ENCODE measurements at regions not wholly inside any gene's neighbourhood (a gene's known extent, or its start where the extent isn't known, plus 50 kb on each side); places are given as distances from the start of the nearest gene placed in this dataset.
"Not testable (repeated sequence)": the region's sequence is repeated elsewhere in the genome, so short reads cannot be mapped to it uniquely, and the experiment has no call there.

- Mint-ChIP-seq H3K27me3 (ENCODE audit: low read depth) (no peaks in the 10 kb centered on the region), H3K9me3 (peaks cover 5% of the 10 kb centered on the region), H3K36me3 (ENCODE audit: low read depth) (no peaks in the 10 kb centered on the region), H3K4me1 (ENCODE audit: low read depth) (no peaks in the 10 kb centered on the region), H3K4me3 (no peak overlapping the region), H3K27ac (no peak overlapping the region)
Observed at GRCh38 chr1:80369780-80370179, 1363.2 kb upstream of the ADGRL4 start.

- no peak overlapping the region for H3K27ac Mint-ChIP-seq
- no peaks in the 10 kb centered on the region for H3K4me1 Mint-ChIP-seq (ENCODE audit: low read depth)
- no peaks in the 10 kb centered on the region for H3K36me3 Mint-ChIP-seq (ENCODE audit: low read depth)
- no peak overlapping the region for H3K4me3 Mint-ChIP-seq
- peaks cover 5% of the 10 kb centered on the region for H3K9me3 Mint-ChIP-seq
- H3K27me3 Mint-ChIP-seq (ENCODE audit: low read depth): no peaks in the 10 kb centered on the region
Observed at GRCh38 chr1:80367058-80367457, 1360.5 kb upstream of the ADGRL4 start.

GRCh38 chr1:80365359-80366021 is 1359.0 kb upstream of the ADGRL4 start:
- Mint-ChIP-seq H3K9me3 (peaks cover 12% of the 10 kb centered on the region), H3K4me1 (ENCODE audit: low read depth) (no peaks in the 10 kb centered on the region), H3K27me3 (ENCODE audit: low read depth) (no peaks in the 10 kb centered on the region), H3K36me3 (ENCODE audit: low read depth) (no peaks in the 10 kb centered on the region), H3K4me3 (no peak overlapping the region), H3K27ac (no peak overlapping the region)

GRCh38 chr1:80363689-80364475 is 1357.4 kb upstream of the ADGRL4 start:
- no peaks in the 10 kb centered on the region for H3K4me1 Mint-ChIP-seq (ENCODE audit: low read depth)
- no peak overlapping the region for H3K27ac Mint-ChIP-seq
- H3K4me3 Mint-ChIP-seq: no peak overlapping the region
- H3K27me3 Mint-ChIP-seq (ENCODE audit: low read depth): no peaks in the 10 kb centered on the region
- peaks cover 12% of the 10 kb centered on the region for H3K9me3 Mint-ChIP-seq
- H3K36me3 Mint-ChIP-seq (ENCODE audit: low read depth): no peaks in the 10 kb centered on the region

DNA sequence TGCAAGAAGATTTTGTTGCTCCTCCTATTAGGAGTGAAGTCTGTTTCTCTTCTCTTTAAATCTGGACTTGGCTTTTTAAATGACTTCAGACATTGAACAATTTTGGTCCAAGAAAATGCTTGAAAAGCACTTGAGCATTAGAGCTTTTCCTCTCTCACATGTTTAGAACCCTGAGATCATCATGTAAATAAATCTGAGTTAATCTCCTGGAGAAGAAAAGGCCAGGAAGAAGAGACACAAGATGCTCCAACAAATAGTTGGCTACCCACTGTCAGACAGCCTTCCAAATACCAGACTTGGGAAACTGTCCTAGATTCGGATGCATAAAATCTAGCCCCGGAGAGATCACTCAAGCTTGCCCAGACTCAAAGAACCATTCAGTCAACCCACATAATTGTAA is 1353.1 kb upstream of the ADGRL4 start:
- no peak overlapping the region for H3K27ac Mint-ChIP-seq
- no peaks in the 10 kb centered on the region for H3K27me3 Mint-ChIP-seq (ENCODE audit: low read depth)
- peaks cover 6% of the 10 kb centered on the region for H3K9me3 Mint-ChIP-seq
- H3K4me3 Mint-ChIP-seq: no peak overlapping the region
- H3K36me3 Mint-ChIP-seq (ENCODE audit: low read depth): no peaks in the 10 kb centered on the region
- no peaks in the 10 kb centered on the region for H3K4me1 Mint-ChIP-seq (ENCODE audit: low read depth)

DNA sequence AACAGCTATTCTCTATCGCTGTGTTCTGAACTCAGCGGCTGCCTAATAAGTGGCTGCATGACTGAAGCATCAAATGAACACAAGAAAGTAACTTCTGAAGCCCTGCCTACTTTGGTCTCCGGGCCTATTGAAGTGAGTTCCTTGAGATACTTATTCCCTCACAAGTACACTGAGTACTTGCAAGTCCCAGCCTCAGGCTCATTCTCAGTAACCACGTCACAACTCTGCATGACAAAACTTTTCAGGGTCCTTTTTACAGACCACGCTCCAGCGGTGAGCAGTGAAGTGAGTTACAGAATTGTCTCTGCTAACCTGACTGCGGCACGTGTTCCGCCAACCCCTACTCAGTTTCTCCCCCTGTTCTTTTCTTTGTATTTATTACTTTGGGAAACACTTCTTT is 1342.7 kb upstream of the ADGRL4 start:
- no peaks in the 10 kb centered on the region for H3K4me1 Mint-ChIP-seq (ENCODE audit: low read depth)
- H3K4me3 Mint-ChIP-seq: no peak overlapping the region
- H3K36me3 Mint-ChIP-seq (ENCODE audit: low read depth): no peaks in the 10 kb centered on the region
- H3K27ac Mint-ChIP-seq: no peak overlapping the region
- H3K27me3 Mint-ChIP-seq (ENCODE audit: low read depth): no peaks in the 10 kb centered on the region
- peaks cover 5% of the 10 kb centered on the region for H3K9me3 Mint-ChIP-seq

- peaks cover 10% of the 10 kb centered on the region for H3K9me3 Mint-ChIP-seq
- H3K4me1 Mint-ChIP-seq (ENCODE audit: low read depth): no peaks in the 10 kb centered on the region
- no peak overlapping the region for H3K4me3 Mint-ChIP-seq
- H3K27me3 Mint-ChIP-seq (ENCODE audit: low read depth): no peaks in the 10 kb centered on the region
- H3K27ac Mint-ChIP-seq: no peak overlapping the region
- no peaks in the 10 kb centered on the region for H3K36me3 Mint-ChIP-seq (ENCODE audit: low read depth)
Observed at GRCh38 chr1:80341021-80341420, 1334.5 kb upstream of the ADGRL4 start.

DNA sequence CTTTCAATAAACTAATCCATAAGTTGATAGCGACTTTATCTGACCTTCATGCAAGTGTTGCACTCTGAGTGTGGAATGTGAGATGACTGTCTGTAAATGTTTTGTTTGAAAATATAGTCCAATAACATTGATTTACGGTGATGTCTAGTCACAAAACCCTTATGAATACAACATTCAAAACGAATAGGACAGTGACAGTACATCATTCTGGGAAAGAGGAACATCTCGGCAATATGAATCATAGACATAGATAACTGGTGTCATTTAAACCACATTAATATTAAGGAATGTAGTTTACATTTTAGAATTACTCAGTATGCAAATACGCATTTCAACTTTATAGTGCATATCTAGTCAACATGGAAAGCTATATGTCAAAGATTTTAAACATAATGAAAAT is 1311.6 kb upstream of the ADGRL4 start:
- Mint-ChIP-seq H3K27ac (no peak overlapping the region), H3K9me3 (no peaks in the 10 kb centered on the region)

DNA sequence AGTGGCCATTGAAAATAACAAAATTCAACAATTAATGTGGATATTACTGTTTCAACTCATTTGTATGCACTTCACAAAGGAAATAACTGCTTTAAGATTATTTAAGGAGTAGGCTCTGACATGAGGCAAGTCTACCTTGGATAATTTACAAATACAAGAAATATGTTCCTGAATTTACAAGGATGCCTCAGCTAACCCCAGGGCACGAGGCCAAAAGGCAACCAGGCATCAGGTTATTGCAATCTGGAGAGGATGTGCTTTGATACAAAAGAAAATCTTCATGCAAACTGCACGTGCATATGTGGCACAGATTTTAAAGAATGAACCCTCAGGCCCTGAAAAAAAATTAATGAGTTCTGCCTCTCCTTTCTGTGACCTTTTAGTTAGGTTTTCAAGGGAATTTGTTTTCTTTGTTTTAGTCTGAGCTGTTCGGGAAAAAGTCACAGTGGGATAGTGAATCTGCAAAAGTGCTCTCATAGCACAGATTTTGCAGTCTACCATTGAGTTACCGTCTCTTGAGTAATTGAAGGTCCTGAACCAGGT is 1304.2 kb upstream of the ADGRL4 start:
- H3K9me3 Mint-ChIP-seq: no peaks in the 10 kb centered on the region
- no peaks in the 10 kb centered on the region for H3K4me1 Mint-ChIP-seq (ENCODE audit: low read depth)
- no peaks in the 10 kb centered on the region for H3K36me3 Mint-ChIP-seq (ENCODE audit: low read depth)
- H3K27ac Mint-ChIP-seq: no peak overlapping the region
- no peak overlapping the region for H3K4me3 Mint-ChIP-seq
- no peaks in the 10 kb centered on the region for H3K27me3 Mint-ChIP-seq (ENCODE audit: low read depth)

More for the DNA sequence above, 1311.6 kb upstream of the ADGRL4 start:
- H3K27me3 Mint-ChIP-seq (ENCODE audit: low read depth): no peaks in the 10 kb centered on the region
- H3K4me3 Mint-ChIP-seq: no peak overlapping the region
- H3K36me3 Mint-ChIP-seq (ENCODE audit: low read depth): no peaks in the 10 kb centered on the region
- no peaks in the 10 kb centered on the region for H3K4me1 Mint-ChIP-seq (ENCODE audit: low read depth)

GRCh38 chr1:80305466-80305865 is 1298.9 kb upstream of the ADGRL4 start:
- no peak overlapping the region for H3K27ac Mint-ChIP-seq
- peaks cover 10% of the 10 kb centered on the region for H3K9me3 Mint-ChIP-seq
- no peaks in the 10 kb centered on the region for H3K4me1 Mint-ChIP-seq (ENCODE audit: low read depth)

DNA sequence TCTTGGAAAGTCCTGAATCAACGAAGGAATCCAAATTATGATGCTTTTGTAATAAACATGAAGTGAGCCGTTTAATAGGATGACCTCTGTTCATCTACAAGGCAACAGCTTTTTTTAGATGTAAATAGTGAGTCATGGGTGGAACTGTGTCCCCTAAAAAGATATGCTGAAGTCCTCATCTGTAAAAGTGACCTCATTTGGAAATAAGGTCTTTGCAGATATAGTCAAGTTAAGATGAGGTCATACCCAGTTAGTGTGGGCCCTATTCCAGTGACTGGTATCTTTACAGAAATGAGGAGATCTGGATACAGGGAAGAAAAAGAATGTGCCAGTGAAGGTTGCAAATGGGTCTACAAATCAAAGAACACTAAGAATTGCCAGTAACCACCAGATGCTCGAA is 1287.3 kb upstream of the ADGRL4 start:
- Mint-ChIP-seq H3K27ac (no peak overlapping the region), H3K4me1 (ENCODE audit: low read depth) (no peaks in the 10 kb centered on the region), H3K36me3 (ENCODE audit: low read depth) (no peaks in the 10 kb centered on the region), H3K27me3 (ENCODE audit: low read depth) (no peaks in the 10 kb centered on the region), H3K4me3 (no peak overlapping the region), H3K9me3 (no peaks in the 10 kb centered on the region)

More at GRCh38 chr1:80305466-80305865, 1298.9 kb upstream of the ADGRL4 start:
- no peak overlapping the region for H3K4me3 Mint-ChIP-seq
- no peaks in the 10 kb centered on the region for H3K27me3 Mint-ChIP-seq (ENCODE audit: low read depth)
- H3K36me3 Mint-ChIP-seq (ENCODE audit: low read depth): no peaks in the 10 kb centered on the region

GRCh38 chr1:80288750-80289149 is 1282.2 kb upstream of the ADGRL4 start:
- not testable (repeated sequence) for H3K4me3 Mint-ChIP-seq; H3K36me3 Mint-ChIP-seq (ENCODE audit: low read depth); H3K27ac Mint-ChIP-seq; H3K27me3 Mint-ChIP-seq (ENCODE audit: low read depth); H3K4me1 Mint-ChIP-seq (ENCODE audit: low read depth)
- H3K9me3 Mint-ChIP-seq: peaks cover 14% of the 10 kb centered on the region

DNA sequence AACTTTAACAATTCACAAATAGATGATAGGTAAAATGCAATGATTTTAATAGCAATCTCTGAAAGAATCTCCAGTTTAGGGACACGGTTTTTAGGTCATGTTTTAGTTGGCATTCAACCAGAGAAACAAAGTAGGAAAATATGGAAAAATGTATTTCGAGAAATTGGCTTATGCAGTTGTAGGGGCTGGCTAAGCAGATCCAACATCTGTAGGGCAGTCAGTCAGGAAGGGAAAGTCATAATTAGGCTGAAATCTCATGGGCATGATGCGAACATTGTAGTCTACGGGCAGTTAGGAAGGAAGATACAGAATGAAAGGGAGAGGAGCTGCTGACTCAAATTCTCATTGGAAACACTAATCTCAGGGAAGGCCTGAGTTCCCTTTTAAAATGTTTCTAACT is 1276.0 kb upstream of the ADGRL4 start:
- Mint-ChIP-seq H3K4me3 (no peak overlapping the region), H3K27me3 (ENCODE audit: low read depth) (no peaks in the 10 kb centered on the region), H3K9me3 (peaks cover 22% of the 10 kb centered on the region), H3K4me1 (ENCODE audit: low read depth) (no peaks in the 10 kb centered on the region), H3K36me3 (ENCODE audit: low read depth) (no peaks in the 10 kb centered on the region), H3K27ac (no peak overlapping the region)

- H3K36me3 Mint-ChIP-seq (ENCODE audit: low read depth): no peaks in the 10 kb centered on the region
- peaks cover 8% of the 10 kb centered on the region for H3K9me3 Mint-ChIP-seq
- no peaks in the 10 kb centered on the region for H3K27me3 Mint-ChIP-seq (ENCODE audit: low read depth)
- H3K27ac Mint-ChIP-seq: no peak overlapping the region
- H3K4me3 Mint-ChIP-seq: no peak overlapping the region
- H3K4me1 Mint-ChIP-seq (ENCODE audit: low read depth): no peaks in the 10 kb centered on the region
Observed at GRCh38 chr1:80278936-80279335, 1272.4 kb upstream of the ADGRL4 start.

GRCh38 chr1:80274256-80274655 is 1267.7 kb upstream of the ADGRL4 start:
- peaks cover 5% of the 10 kb centered on the region for H3K9me3 Mint-ChIP-seq
- no peak overlapping the region for H3K4me3 Mint-ChIP-seq
- H3K27me3 Mint-ChIP-seq (ENCODE audit: low read depth): no peaks in the 10 kb centered on the region
- H3K4me1 Mint-ChIP-seq (ENCODE audit: low read depth): no peaks in the 10 kb centered on the region
- no peaks in the 10 kb centered on the region for H3K36me3 Mint-ChIP-seq (ENCODE audit: low read depth)
- H3K27ac Mint-ChIP-seq: no peak overlapping the region

Data from T-helper 1 cell treated with Interleukin-12 subunit alpha and Interleukin-12 subunit beta and Interleukin-4 antibody, amounts not matched to agents 30 μg/mL and 1 μg/mL, for 36 hours (primary cell).